Panc1 (cell line): ENCODE measurements at regions not wholly inside any gene's neighbourhood (a gene's known extent, or its start where the extent isn't known, plus 50 kb on each side); places are given as distances from the start of the nearest gene placed in this dataset.

Experiments used
- POLR2AphosphoS5 ChIP-seq: IDR thresholded peaks from 2 replicates; pipeline ENCODE4 v1.6.1; 2012; ENCODE audit warnings: mild to moderate bottlenecking, low read depth, low read length, moderate library complexity
- REST ChIP-seq, 2 experiments: IDR thresholded peaks; 2 replicates each; pipeline ENCODE4 v1.6.1; 2011 to 2012; ENCODE audit warnings: low read depth in 2 of 2, control low read depth in 1 of 2, low read length in 1 of 2, mild to moderate bottlenecking in 1 of 2, moderate library complexity in 1 of 2; ENCODE audit not compliant: insufficient read depth in 1 of 2
- SIN3A ChIP-seq: IDR thresholded peaks from 2 replicates; pipeline ENCODE4 v1.6.1; 2012; ENCODE audit warnings: low read depth, mild to moderate bottlenecking, low read length, moderate library complexity, borderline replicate concordance; ENCODE audit not compliant: insufficient read depth
- TCF7L2 ChIP-seq: IDR thresholded peaks from 2 replicates; pipeline ENCODE4 v1.6.1; 2011; ENCODE audit warnings: mild to moderate bottlenecking, low read depth, low read length, inconsistent platforms
- TF ChIP-seq, protein P1 (sequence below): fragments of 450-650 bp; IDR thresholded peaks from 2 replicates; pipeline ENCODE4 v1.5.1; 2017; ENCODE audit warnings: mild to moderate bottlenecking

DNA sequence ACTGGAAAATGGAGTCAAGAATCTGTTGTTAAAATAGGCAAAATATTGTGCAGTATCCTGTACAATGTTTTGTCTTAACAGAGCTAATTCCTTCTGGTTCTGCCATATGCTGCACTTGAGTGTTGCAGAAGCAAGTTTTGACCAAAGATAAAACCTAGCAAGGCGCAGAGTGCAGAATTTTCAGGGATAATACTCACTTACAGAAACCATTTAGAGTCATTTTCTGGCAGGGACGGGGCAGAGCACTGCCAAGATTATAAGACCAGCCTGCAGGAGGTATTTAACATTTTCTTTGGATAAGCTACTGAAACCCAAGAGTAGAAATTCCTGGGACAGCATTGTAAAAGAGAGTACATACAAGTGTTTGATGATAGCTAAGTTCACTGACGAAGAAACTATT lies 159.5 kb upstream of the EDNRB start:
- TF ChIP-seq, protein P1, sequence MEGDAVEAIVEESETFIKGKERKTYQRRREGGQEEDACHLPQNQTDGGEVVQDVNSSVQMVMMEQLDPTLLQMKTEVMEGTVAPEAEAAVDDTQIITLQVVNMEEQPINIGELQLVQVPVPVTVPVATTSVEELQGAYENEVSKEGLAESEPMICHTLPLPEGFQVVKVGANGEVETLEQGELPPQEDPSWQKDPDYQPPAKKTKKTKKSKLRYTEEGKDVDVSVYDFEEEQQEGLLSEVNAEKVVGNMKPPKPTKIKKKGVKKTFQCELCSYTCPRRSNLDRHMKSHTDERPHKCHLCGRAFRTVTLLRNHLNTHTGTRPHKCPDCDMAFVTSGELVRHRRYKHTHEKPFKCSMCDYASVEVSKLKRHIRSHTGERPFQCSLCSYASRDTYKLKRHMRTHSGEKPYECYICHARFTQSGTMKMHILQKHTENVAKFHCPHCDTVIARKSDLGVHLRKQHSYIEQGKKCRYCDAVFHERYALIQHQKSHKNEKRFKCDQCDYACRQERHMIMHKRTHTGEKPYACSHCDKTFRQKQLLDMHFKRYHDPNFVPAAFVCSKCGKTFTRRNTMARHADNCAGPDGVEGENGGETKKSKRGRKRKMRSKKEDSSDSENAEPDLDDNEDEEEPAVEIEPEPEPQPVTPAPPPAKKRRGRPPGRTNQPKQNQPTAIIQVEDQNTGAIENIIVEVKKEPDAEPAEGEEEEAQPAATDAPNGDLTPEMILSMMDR, result no peak
- no peak for TF ChIP-seq SIN3A
- TF ChIP-seq REST (IDR thresholded peaks at IDR 0.05; ENCODE audit: insufficient read depth in 1 of 2, low read depth in 2 of 2, low read length in 1 of 2), result no peak
- TF ChIP-seq POLR2AphosphoS5, result no peak
- TF ChIP-seq TCF7L2, result no peak
